IMR-90 (cell line): ENCODE measurements at regions not wholly inside any gene's neighbourhood (a gene's known extent, or its start where the extent isn't known, plus 50 kb on each side); places are given as distances from the start of the nearest gene placed in this dataset.

Experiments used
- ATAC-seq: fragments of 200-7000 bp; cut with Tn5 transposase; 2 replicates; pipeline ENCODE4 v1.9.1; 2020; ENCODE audit warnings: low read depth, mild to moderate bottlenecking, moderate library complexity
- BruUV-seq: library from RNA; stranded (reverse); fragments of 400-500 nt; replicated peaks from 2 replicates; lab custom pipeline; 2021; lab: Mats Ljungman, UMichigan
- CTCF ChIA-PET: fragments of 300-600 bp; formaldehyde crosslinking; extraction: SDS; loops from one replicate; lab custom pipeline; 2021; ENCODE audit warnings: antibody characterized with exemption; lab: Yijun Ruan, JAX
- POLR2A ChIA-PET: fragments of 300-600 bp; sonication (Branson Sonifier 250); formaldehyde crosslinking; loops from one replicate; lab custom pipeline; 2022; ENCODE audit warnings: antibody characterized with exemption; ENCODE audit not compliant: unreplicated experiment; lab: Charles Lee
- DNase-seq: peaks from one replicate; pipeline ENCODE4 v3.0.0; 2013
- H2AFZ ChIP-seq: replicated peaks from 2 replicates; pipeline ENCODE3; 2013; ENCODE audit warnings: low read length, mild to moderate bottlenecking; ENCODE audit not compliant: poor library complexity
- H2AK5ac ChIP-seq: 2 replicates; pipeline ENCODE4 v1.6.1; 2013; ENCODE audit warnings: low read depth, low read length, inconsistent platforms
- H2AK9ac ChIP-seq: replicated peaks from 2 replicates; pipeline ENCODE3; 2013; ENCODE audit warnings: mild to moderate bottlenecking, low read depth, low read length, moderate library complexity; ENCODE audit not compliant: poor library complexity
- H2BK120ac ChIP-seq: 2 replicates; pipeline ENCODE4 v1.6.1; 2013; ENCODE audit warnings: low read depth, low read length, inconsistent platforms
- H2BK15ac ChIP-seq: 3 replicates; pipeline ENCODE4 v1.6.1; 2013; ENCODE audit warnings: low read depth, low read length, inconsistent platforms
- H2BK20ac ChIP-seq: 2 replicates; pipeline ENCODE4 v1.6.1; 2013; ENCODE audit warnings: low read depth, mild to moderate bottlenecking, inconsistent platforms, low read length, moderate library complexity
- H2BK5ac ChIP-seq: 2 replicates; pipeline ENCODE4 v1.6.1; 2013; ENCODE audit warnings: mild to moderate bottlenecking, low read depth, low read length, inconsistent platforms; ENCODE audit not compliant: poor library complexity, severe bottlenecking
- H3K14ac ChIP-seq: replicated peaks from 2 replicates; pipeline ENCODE4 v1.6.1; 2013; ENCODE audit warnings: low read depth, low read length, inconsistent platforms
- H3K18ac ChIP-seq: 2 replicates; pipeline ENCODE4 v1.6.1; 2013; ENCODE audit warnings: low read depth, low read length, control low read depth
- H3K23ac ChIP-seq: 2 replicates; pipeline ENCODE4 v1.6.1; 2013; ENCODE audit warnings: low read depth, low read length, inconsistent platforms
- H3K27ac ChIP-seq: 2 replicates; pipeline ENCODE4 v1.5.1; 2013; ENCODE audit warnings: mild to moderate bottlenecking, control low read depth, low read length; ENCODE audit not compliant: insufficient read depth
- H3K27me3 ChIP-seq: 2 replicates; pipeline ENCODE4 v1.6.1; 2013; ENCODE audit warnings: low read length; ENCODE audit not compliant: control insufficient read depth, insufficient read depth
- H3K36me3 ChIP-seq: 2 replicates; pipeline ENCODE4 v1.6.1; 2013; ENCODE audit warnings: low read length, mixed read lengths; ENCODE audit not compliant: control insufficient read depth, insufficient read depth
- H3K4ac ChIP-seq: 2 replicates; pipeline ENCODE4 v1.6.1; 2013; ENCODE audit warnings: low read depth, low read length, inconsistent platforms
- H3K4me1 ChIP-seq: 2 replicates; pipeline ENCODE4 v1.6.1; 2013; ENCODE audit warnings: low read length, mixed read lengths; ENCODE audit not compliant: control insufficient read depth, insufficient read depth
- H3K4me2 ChIP-seq: 2 replicates; pipeline ENCODE4 v1.6.1; 2013; ENCODE audit warnings: low read depth, mild to moderate bottlenecking, control low read depth, low read length, moderate library complexity
- H3K4me3 ChIP-seq: 2 replicates; pipeline ENCODE4 v1.5.1; 2013; ENCODE audit warnings: low read depth, mild to moderate bottlenecking, control low read depth, low read length, moderate library complexity; ENCODE audit not compliant: insufficient read depth
- H3K56ac ChIP-seq: 2 replicates; pipeline ENCODE4 v1.6.1; 2013; ENCODE audit warnings: low read length, inconsistent platforms; ENCODE audit not compliant: insufficient read depth; ENCODE audit errors: extremely low read depth
- H3K79me1 ChIP-seq, 2 experiments: 2 replicates each; pipeline ENCODE4 v1.6.1; 2013; ENCODE audit warnings: low read length in 2 of 2, inconsistent platforms in 1 of 2, low read depth in 1 of 2
- H3K9ac ChIP-seq: 2 replicates; pipeline ENCODE4 v1.6.1; 2013; ENCODE audit warnings: low read depth, low read length, control low read depth
- H3K9me1 ChIP-seq: 2 replicates; pipeline ENCODE4 v1.6.1; 2013; ENCODE audit warnings: low read length, inconsistent platforms; ENCODE audit not compliant: insufficient read depth
- H3K9me3 ChIP-seq: 2 replicates; pipeline ENCODE4 v1.6.1; 2013; ENCODE audit warnings: low read length; ENCODE audit not compliant: control insufficient read depth, insufficient read depth
- H4K20me1 ChIP-seq: 2 replicates; pipeline ENCODE4 v1.6.1; 2013; ENCODE audit warnings: low read length, inconsistent platforms; ENCODE audit not compliant: insufficient read depth
- H4K5ac ChIP-seq: 2 replicates; pipeline ENCODE4 v1.6.1; 2013; ENCODE audit warnings: mild to moderate bottlenecking, low read depth, low read length, control low read depth
- H4K8ac ChIP-seq, 2 experiments: 2 replicates each; pipeline ENCODE4 v1.6.1; 2013; ENCODE audit warnings: low read depth in 2 of 2, low read length in 2 of 2, control low read depth in 1 of 2, inconsistent platforms in 1 of 2
- H4K91ac ChIP-seq: 2 replicates; pipeline ENCODE4 v1.6.1; 2013; ENCODE audit warnings: low read depth, low read length, inconsistent platforms; ENCODE audit not compliant: insufficient read depth
- CHD1 ChIP-seq: IDR thresholded peaks from 2 replicates; pipeline ENCODE4 v1.6.1; 2012; ENCODE audit warnings: low read depth, low read length, improper control_type of control experiment
- MAFK ChIP-seq: IDR thresholded peaks from 2 replicates; pipeline ENCODE4 v1.6.1; 2012; ENCODE audit warnings: low read depth, low read length, improper control_type of control experiment
- RAD21 ChIP-seq: IDR thresholded peaks from 2 replicates; pipeline ENCODE4 v1.6.1; 2012; ENCODE audit warnings: low read length, improper control_type of control experiment
- RCOR1 ChIP-seq: IDR thresholded peaks from 2 replicates; pipeline ENCODE4 v1.6.1; 2012; ENCODE audit warnings: mild to moderate bottlenecking, low read length, improper control_type of control experiment; ENCODE audit not compliant: insufficient replicate concordance
- whole genome bisulfite sequencing, 2 experiments: methylation state at CpG; one replicate each; pipeline versions ENCODE4 v1.1.5 to v1.1.7; 2013; ENCODE audit warnings: missing lambda C conversion rate in 2 of 2; ENCODE audit not compliant: insufficient read length in 1 of 2; ENCODE audit errors: extremely low coverage in 2 of 2; 5-methylcytosine and 5-hydroxymethylcytosine counted together
- dilution Hi-C: fragments of 300-500 bp; cut with HindIII; formaldehyde crosslinking; loops from one replicate; pipeline ENCODE4 v1.14.3; 2018; ENCODE audit warnings: low sequenced_read_pairs; ENCODE audit not compliant: unreplicated experiment
- in situ Hi-C: fragments of 300-500 bp; cut with MboI; formaldehyde crosslinking; loops from 3 replicates; pipeline ENCODE4 v1.14.3; 2019; ENCODE audit warnings: low sequenced_read_pairs, inconsistent platforms, mixed read lengths
- intact Hi-C: fragments of 100-400 bp; cut with micrococcal nuclease; formaldehyde crosslinking; loops from 2 replicates; pipeline ENCODE4 v1.10.0; 2022
- TF ChIP-seq, protein P1 (sequence below): conservative IDR thresholded peaks from 2 replicates; pipeline ENCODE4 v1.5.1; 2012; ENCODE audit warnings: mild to moderate bottlenecking, low read depth, low read length, improper control_type of control experiment

DNA sequence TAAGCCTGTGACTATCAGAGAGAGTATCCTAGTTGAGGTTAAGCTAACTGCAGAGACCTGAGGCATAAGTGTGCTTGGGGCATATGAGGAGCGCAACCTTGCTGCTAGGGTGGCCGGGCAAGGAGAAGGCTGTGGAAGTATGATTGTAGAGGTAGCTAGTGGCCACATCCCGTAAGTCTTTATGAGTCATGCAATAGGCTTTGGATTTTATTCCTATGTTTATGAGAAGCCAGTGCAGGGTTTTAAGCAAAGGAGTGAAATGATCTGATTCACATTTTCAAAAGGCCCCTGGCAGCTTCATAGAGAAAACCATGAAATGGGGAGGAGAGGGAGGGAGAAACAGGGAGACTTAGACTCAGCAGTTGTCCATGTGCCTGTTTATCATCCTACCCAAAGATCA lies 92.1 kb upstream of the WDFY3 start:
- intact Hi-C loops (no loop called here), in situ Hi-C loops (no loop called here), dilution Hi-C loops (no loop called here)
- no peak overlapping the region for H2BK120ac ChIP-seq
- TF ChIP-seq RAD21, result no peak
- TF ChIP-seq, protein P1, sequence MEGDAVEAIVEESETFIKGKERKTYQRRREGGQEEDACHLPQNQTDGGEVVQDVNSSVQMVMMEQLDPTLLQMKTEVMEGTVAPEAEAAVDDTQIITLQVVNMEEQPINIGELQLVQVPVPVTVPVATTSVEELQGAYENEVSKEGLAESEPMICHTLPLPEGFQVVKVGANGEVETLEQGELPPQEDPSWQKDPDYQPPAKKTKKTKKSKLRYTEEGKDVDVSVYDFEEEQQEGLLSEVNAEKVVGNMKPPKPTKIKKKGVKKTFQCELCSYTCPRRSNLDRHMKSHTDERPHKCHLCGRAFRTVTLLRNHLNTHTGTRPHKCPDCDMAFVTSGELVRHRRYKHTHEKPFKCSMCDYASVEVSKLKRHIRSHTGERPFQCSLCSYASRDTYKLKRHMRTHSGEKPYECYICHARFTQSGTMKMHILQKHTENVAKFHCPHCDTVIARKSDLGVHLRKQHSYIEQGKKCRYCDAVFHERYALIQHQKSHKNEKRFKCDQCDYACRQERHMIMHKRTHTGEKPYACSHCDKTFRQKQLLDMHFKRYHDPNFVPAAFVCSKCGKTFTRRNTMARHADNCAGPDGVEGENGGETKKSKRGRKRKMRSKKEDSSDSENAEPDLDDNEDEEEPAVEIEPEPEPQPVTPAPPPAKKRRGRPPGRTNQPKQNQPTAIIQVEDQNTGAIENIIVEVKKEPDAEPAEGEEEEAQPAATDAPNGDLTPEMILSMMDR, result no peak
- no peak for TF ChIP-seq RCOR1
- TF ChIP-seq CHD1, result no peak
- TF ChIP-seq MAFK, result no peak
- no peak overlapping the region for H2AK9ac ChIP-seq
- H3K4me1 ChIP-seq, result no peaks in the 10 kb centered on the region
- H3K23ac ChIP-seq, result no peak overlapping the region
- no TSS peak for BruUV-seq
- no peak overlapping the region for H3K14ac ChIP-seq
- H3K36me3 ChIP-seq, result no peaks in the 10 kb centered on the region
- H2AFZ ChIP-seq, result no peak overlapping the region
- no peak overlapping the region for H4K8ac ChIP-seq
- H2BK20ac ChIP-seq, result no peak overlapping the region
- no peak overlapping the region for H3K18ac ChIP-seq
- no peak overlapping the region for H3K4me3 ChIP-seq
- no peak overlapping the region for H3K56ac ChIP-seq
- H4K20me1 ChIP-seq, result no peaks in the 10 kb centered on the region
- H4K91ac ChIP-seq, result no peak overlapping the region
- no peak overlapping the region for H3K9ac ChIP-seq
- H2AK5ac ChIP-seq, result no peak overlapping the region
- H2BK5ac ChIP-seq, result no peak overlapping the region
- no peaks in the 10 kb centered on the region for H3K79me1 ChIP-seq
- H3K4ac ChIP-seq, result no peak overlapping the region
- no peaks in the 10 kb centered on the region for H3K9me1 ChIP-seq
- ATAC-seq, result peak; percentile 61
- 33% methylated on average over 1 of the region's 3 CpGs; no CpG with 5 or more reads in 1 of the 2 experiments for WGBS, 2 experiments
- no peak overlapping the region for H2BK15ac ChIP-seq
- H3K4me2 ChIP-seq, result no peak overlapping the region
- H3K9me3 ChIP-seq, result no peaks in the 10 kb centered on the region
- CTCF ChIA-PET, result no interaction called here
- no peak overlapping the region for H4K5ac ChIP-seq
- peak; percentile 8 for DNase-seq
- H3K27ac ChIP-seq, result no peak overlapping the region
- POLR2A ChIA-PET, result no interaction called here
- no peaks in the 10 kb centered on the region; the same call in 1 of the 2 replicates for H3K27me3 ChIP-seq
